HG03575 (cell line): ENCODE measurements at regions not wholly inside any gene's neighbourhood (a gene's known extent, or its start where the extent isn't known, plus 50 kb on each side); places are given as distances from the start of the nearest gene placed in this dataset.

Source experiments
- ATAC-seq: cut with Tn5 transposase; IDR thresholded peaks from one replicate; pipeline ENCODE4 v1.9.1; 2021; ENCODE audit not compliant: unreplicated experiment, insufficient number of reproducible peaks, low FRiP score; ENCODE audit errors: extremely low read depth

DNA sequence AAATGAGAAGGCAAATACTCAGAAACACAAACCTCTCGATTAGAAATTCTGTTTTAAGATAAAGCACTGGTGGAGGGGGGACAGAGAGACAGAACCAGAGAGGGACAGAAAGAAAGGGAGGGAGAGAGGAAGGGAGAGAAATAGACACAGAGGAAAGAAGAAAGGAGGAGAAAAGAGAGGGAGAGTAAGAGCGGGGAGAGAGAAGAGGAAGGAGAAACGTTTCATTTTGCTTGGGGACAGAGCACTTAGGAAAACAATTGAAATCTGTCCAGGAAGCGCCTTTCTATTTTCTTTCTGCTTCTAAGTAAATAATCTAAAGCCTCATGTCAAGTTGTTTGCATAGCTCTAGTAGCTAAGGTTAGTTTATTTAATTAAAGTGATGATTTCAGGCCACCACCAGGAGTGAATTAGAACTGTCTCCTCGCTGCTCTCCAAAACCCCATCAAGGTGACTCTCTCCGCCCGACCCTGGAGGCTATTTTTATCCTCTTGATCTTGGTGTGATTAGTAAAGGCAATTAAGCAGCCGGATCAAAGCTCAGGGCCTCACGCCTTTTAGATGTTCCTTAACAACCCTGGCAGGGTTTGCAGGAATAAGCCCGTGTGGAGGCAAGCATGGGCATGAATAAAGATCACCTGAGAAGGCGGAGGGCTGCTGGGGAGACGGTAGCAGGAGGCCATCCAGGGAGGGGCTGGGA lies 73.4 kb upstream of the INSIG1 start:
- no peak for ATAC-seq

DNA sequence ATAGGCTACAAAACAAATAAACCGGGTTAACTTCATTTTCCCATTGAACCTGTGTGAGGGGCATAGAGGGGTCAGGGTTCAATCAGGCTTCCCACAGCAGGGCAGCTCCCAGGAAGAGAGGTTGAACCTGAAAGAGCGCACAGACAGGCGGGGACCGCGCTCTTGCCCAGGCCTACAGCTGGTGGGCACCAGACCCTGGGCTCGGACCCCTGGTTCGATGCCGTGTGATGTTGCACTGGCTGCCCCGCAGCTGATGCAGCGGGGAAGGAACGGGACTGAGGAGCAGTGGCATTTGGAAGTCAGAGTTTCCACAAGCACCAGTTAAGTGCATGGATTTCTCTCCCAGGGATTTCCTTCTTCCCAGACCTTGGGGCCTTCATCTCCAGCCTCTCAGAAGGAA lies 72.6 kb upstream of the INSIG1 start:
- no peak for ATAC-seq

DNA sequence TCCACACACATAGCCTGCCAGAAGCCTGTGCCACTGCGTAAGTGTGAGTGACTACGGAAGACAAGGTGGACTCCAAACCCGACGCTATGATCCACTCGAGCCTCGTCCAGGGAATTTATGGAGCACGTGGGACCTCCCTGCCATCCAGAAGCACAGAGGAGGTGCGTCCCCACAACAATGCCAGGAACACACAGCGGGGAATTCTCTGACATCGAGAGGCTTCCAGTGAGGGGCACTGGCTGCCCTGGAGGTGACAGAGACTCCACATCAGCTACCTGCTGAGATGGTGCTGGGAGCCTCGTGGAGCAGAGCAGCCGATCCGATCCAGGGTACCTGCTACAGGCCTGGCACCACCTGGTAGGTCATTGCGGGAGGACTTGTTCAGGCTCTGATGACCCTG lies 72.2 kb upstream of the INSIG1 start:
- no peak for ATAC-seq

DNA sequence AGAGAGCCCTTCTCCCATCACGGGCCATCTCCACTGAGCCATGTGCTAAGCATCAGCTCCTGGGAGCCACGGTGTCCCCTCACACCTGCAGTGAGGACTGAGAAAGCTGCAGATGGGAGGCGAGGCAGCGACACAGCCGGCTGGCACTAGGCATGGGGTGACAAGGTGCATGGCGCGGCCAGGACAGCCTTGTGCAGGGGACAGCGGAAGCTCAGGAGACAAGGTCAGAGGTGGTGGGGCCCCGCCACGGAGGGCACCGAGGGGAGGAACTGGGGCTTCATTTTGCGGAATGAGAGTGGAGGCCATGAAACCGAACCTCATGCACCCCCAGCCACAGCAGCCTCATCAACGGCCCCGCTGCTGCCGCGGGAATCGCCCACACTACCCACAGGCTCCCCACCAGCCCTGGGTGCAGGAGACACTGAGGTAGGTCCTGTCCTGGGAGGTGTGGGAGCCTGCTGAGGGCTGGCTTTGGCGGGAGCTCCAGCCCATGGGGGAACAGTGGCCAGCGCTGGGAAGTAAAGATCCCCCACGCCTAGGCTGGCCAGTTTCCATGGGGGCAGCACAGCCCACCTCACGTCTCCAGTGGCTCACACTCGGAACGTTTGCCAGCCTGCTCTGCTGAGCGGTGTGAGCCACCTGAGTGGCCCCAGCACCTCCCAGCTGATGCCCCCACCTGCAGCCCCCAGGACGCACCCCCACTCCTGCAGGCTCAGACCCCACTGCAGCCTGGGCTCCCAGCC lies 71.2 kb upstream of the INSIG1 start:
- no peak for ATAC-seq

DNA sequence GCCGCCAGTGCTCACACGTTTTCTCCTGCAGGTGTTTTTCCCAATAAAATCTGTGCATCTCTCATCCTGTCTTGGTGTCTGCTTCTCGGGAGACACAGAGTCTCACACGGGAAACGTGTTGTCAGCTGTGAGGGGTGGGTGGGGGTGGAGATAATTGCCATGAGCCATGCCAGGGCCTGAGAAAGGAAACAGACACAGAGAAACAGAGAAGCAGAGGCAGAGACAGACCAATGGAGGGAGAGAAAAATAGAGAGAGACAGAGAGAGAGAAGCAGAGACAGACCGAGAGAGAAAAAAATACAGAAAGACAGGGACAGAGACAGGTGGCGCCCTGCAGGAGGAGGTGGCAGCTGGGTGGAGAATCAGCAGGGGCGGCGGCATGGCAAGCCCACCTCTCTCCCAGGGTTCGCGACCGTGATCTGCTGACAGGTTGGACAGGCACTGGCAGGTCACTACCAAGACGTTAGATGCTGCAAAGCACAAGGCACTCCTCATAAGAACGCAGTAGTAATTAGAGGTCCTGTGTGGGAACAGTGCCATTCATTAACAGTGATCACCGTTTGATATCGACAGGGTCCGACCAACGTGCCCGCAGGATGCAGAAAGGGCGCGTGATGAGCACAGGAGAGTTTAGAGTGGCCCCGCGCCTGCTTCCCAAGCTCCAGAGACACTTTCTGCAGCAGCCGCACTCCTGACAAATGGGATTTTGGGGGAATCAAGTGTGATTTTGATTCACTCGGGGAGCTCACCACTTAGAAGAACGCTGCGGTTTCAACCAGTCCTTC lies 70.5 kb upstream of the INSIG1 start:
- ATAC-seq: no peak

DNA sequence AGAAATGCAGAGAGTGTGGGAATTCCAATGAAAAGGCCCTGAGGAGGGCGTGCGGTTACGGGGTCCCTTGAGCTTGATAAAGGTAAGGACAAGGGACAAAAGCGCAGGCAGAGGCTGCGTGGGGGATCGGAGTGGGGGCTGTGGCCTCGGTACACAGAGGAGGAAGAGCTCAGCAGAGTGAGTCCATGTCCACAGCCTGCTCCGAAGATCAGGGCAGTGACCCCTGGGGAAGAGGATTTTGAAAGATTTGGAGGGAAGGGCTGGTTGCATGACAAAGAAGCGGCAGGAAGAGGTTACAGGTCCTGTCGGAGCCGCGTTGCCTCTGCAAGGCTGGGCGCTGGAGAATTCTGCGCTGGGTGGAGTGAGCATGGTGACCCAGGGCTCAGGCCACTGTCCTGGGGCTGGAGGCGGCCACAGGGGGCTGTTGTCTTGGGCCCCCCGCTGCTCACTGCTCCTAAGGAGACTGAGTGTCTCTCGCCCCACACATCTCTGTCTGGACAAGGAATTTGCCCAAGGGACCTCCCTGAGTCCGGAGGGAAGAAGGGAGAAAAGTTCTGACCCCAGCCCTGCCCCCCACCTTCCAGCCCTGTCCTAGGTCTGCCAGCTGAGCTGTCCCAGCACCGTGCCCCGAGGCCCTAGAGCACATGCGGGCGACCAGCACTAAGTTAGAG lies 69.8 kb upstream of the INSIG1 start:
- ATAC-seq: no peak

DNA sequence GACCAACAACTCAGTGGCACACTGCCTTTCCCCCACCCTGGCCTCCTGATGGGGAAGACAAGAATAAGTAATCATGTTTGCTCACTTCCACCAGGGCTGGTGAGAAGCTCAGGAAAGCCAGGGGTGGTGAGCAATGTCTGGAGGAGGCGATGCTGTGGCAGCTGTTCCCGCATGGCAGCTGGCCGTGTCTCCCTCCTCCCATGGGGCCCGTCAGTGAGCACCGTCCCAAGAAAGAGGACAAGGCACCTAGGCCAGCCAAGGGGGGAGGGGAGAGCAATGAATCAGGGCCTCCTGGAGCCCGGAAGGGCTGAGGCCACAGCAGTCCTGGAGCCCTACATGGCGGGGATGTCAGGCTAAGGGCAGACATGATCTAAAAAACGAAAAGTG lies 69.2 kb upstream of the INSIG1 start:
- no peak for ATAC-seq

DNA sequence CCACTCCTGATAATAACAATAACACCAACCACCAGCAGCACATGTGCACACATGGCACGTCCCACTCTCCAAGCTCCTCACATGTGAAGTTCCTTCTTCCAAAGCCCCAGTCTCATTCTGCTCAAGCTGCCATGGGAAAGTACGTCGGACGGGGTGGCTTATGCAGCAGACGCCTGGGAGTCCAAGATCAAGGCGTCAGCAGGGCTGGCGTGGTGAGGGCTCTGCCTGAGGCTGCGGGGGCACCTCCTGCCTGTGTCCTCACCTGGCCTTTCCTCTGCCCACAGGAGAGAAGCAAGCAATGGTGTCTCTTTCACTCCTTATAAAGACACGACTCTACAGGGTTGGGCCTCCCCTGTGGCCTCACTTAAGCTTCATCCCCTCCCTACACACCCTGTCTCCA lies 68.8 kb upstream of the INSIG1 start:
- ATAC-seq: no peak

DNA sequence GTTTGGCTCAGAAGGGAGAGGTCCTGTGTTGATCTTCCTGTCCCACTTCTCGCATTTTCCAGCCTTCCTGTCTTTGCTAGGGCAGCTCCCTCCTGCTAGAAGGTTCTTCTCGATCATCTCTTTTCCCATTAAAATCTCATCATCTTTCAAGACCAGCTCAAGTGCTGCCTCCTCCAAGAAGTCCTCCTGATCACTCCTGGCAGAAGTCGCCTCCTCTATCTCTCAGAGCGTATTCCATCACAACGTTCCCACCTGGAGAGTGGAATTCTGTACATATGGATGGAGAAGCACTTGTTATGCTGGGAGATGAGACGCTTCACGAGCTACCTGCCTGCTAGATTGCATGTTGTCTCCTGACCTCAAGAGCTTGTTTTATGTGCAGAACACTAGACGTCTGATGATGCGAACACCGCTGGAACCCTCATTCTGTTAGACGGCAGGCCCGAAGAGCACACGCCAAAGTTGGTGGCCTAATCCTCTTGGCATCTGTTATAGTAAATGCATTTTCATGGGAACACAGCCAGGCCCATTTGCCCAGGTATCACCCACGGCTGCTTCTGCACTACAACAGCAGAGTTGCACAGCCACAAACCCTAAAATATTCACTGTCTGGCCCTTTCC lies 68.0 kb upstream of the INSIG1 start:
- no peak for ATAC-seq

DNA sequence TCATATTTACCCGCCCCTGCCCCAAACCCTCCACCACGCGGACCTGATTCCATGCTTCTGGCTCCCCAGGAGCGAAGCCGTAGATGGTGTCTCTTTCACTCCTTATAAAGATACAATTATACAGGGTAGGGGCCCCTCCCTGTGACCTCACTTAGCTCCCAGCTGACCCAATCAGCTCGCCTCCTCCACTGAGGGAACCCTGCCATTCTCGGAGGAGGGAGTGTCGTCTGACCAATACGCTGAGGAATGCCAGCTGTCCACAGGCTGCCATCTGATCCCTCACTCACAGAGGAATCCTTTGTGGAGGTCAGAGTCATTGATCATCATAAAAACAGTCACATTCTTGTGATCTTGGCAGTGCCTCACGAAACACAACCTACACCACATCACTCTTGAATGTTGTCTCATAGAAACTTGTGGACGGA lies 67.5 kb upstream of the INSIG1 start:
- no peak for ATAC-seq

DNA sequence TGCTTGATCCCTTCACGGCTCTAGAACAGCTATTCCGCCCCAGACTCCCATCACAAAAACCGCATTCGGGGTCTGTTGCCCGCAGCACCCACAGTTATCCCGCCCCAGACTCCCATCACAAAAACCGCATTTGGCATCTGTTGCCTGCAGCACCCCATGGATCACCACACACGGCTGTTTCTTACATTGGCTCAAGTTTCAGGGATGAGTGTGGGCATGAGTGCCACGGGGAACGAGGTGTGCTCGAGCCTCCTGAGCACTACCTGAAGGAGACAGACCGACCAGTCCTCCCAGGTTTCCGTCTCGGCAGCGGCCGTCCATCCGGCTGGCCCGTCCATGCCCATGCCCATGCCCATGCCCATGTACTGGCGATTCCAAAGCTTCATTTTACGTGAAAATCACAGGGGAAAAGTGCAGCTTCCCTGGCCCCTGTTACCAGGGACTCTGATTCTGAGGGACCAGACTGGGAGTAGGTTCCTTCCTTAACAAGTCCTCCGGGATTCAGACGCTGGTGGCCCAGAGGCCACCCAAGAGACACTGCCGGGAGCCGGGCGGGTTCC lies 66.4 kb upstream of the INSIG1 start:
- no peak for ATAC-seq

DNA sequence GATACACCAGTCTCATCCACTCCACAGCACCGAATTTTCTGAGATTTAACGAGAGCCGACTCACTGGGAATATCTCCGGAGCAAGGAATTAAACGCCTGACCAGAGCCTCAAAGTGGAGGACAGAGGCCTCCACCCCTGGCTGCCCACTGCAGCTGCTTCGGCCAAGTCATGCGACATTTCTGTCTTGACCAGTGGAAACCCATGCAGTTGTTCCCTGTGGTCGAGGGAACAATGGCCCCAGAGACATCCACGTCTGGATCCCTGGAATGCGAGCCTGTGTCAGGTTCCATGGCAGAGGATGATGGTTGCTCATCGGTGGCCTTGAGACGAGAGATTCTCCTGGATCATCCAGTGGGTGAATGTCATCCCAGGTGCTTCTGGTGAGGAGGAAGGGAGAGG lies 65.7 kb upstream of the INSIG1 start:
- no peak for ATAC-seq

DNA sequence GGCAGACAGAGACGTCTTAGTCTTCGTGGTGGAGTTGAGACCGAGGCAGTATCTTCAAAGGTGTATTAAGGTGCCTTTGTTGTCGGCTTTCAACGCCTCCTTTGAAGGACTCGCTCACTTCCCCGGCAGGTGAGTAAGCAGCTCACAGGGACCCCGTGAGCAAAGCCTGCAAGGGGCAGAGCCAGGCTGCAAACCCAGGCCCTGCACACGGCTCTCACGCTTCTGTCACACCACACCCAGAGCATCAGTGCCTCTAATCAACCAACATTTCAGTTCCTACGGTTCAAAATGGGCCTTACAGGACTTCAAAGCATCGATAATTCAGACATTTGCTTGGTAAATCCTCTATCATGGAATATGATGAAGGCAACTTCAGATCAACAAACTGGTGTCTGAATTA lies 64.8 kb upstream of the INSIG1 start:
- no peak for ATAC-seq

DNA sequence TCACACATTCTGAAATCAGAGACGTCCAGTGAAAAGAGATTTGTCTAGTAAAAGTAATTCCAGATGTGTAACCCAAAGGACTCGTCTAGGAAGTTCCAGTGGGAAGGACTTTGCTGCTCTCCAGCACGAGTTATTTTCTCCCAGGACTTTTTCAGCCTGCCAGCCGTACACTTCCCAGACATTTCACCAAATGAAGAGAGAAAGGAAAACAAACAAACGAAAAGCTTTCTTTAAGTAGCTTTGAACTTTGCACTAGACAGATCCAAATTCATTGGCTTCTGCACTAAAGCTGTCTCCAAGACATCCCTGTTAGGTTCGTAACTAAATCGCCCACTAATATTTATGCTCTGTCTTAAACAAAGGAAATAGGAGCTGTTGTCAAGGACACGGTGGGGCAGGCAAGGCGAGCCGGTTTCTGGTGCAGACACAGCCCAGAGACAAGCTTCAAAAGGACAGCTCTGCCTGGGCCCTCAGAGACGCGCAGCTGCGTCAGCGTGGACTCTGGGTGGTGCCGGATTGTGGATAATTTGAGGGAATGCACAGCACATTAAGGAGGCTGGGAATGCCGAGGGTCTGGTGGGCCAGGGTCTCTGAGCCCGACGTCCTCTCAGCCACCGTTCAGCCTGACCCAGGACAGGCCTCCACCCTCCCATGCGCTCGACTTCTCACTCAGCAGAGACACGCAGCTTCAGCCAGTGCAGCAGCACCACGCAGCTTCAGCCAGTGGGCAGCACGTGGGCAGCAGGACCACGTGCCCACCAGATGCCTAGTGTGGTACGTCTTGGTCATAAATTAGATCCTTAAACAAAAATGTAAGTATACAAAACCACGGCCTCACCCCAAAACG lies 64.1 kb upstream of the INSIG1 start:
- no peak for ATAC-seq

DNA sequence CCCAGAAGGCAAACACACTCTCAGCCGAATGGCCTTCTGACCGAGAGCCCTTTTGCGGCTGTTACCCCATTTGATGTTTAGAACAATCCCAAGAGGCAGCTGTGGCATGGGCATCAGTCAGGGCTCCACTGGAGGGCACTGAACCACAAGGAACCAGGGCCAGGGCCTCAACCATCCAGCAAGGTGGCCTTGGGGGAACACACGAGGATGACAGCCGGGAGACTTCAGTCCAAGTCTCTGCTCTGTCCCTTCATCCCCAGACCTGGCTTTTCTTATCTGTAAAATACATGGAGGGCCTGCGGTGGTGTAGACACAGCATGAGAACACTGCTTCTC lies 63.6 kb upstream of the INSIG1 start:
- no peak for ATAC-seq

DNA sequence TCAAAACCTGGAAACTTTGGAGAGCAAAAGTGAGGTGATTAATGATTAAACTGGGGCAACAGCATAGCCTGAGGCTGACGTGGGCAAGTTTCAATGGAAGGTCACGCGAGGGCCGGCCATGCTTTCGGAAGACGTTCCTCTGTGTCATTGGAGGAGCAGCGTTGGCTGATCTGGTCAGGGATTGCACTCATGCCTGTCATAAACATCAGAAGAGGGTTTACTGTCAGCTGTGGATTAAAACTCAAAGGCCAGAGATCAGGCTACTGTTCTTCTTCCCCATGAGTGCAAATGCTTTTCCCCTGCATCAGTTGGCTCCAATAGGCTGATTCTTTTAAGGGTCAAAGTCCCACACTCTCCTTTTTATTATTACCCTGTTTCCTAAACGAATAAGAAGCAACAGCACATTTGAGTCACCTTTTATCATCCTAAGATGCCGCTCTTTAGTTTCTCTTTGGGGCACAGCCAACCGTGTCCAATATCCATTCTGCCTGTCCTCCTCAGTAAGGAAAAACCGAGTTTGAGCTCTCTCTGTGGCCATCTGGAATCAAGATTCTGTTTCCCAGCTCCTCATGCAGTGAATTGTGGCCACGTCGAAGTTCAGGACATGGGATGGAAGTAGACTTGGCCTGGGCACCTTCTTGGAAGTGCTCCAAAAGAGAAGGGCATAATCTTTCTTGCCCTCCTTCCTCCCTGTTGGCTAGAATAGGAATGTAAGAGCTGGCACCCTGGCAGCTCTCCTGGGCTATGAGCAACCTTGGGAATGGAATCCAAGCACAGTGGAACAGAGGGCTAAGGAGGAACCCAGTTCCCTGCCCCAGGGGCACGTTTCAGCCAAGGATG lies 62.5 kb upstream of the INSIG1 start:
- ATAC-seq: no peak

DNA sequence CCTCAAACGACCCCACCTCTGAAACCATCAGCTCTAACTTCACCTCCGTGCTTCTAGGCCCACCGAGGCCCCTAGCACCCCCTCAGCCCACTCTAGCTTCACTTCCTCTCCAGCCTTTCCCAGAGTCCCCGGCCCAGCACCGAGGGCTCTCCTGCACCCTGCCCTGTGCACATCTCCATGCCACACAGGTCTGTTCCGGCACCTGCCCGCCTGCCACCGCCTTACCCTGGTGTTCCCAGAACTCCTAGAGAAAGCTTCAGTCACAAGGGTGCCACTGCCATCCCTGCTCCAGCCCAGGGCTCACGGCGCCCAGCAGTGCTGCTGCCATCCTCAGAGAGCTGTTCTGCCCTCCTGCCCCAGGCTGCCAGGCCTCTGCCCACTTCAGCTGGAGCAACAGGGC lies 61.3 kb upstream of the INSIG1 start:
- no peak for ATAC-seq
